Suprapubic skin (tissue), 4 donors: ENCODE measurements at regions not wholly inside any gene's neighbourhood (a gene's known extent, or its start where the extent isn't known, plus 50 kb on each side); places are given as distances from the start of the nearest gene placed in this dataset.

Experiments used
- EP300 ChIP-seq: sonication (generic); formaldehyde crosslinking; IDR thresholded peaks from one replicate; pipeline ENCODE4 v1.6.1; 2017; ENCODE audit warnings: antibody characterized with exemption
- POLR2A ChIP-seq, 2 donors: fragments of 450-650 bp; IDR thresholded peaks; one replicate each; pipeline ENCODE4 v1.6.1; 2017; ENCODE audit warnings: antibody characterized with exemption in 2 of 2, mild to moderate bottlenecking in 2 of 2, moderate library complexity in 2 of 2
- POLR2AphosphoS5 ChIP-seq, 3 donors: sonication (generic); formaldehyde crosslinking; IDR thresholded peaks; one replicate each; pipeline ENCODE4 v1.6.1; 2017; ENCODE audit warnings: antibody characterized with exemption in 3 of 3
- TF ChIP-seq, protein P1 (sequence below), 2 donors: fragments of 200-600 bp in 1 of 2; fragments of 450-650 bp in 1 of 2; sonication (generic) in 1 of 2; IDR thresholded peaks; one replicate each; pipeline ENCODE4 v1.5.1; 2016 to 2019; ENCODE audit warnings: antibody characterized with exemption in 2 of 2, mild to moderate bottlenecking in 1 of 2, moderate library complexity in 1 of 2

DNA sequence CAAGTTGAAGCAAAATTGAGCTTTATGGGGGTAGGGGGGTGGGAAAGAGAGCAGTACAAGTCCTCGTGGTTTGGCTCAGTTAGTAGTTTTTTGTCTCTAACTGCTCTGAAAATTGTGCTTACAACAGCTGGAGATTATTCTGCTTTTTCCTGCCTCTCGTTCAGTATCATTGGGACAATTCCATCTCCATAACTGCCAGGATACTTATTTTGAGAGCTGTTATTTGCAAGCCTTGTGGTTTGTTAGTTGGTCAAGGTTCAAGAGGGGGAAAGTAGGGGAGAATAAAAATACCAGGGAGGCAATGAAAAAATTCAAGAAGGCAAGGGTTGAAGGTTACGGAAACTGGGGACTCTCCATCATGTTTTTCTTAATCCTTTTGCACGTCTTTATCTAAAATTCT lies 811.8 kb upstream of the ADGRL2 start:
- TF ChIP-seq, protein P1, sequence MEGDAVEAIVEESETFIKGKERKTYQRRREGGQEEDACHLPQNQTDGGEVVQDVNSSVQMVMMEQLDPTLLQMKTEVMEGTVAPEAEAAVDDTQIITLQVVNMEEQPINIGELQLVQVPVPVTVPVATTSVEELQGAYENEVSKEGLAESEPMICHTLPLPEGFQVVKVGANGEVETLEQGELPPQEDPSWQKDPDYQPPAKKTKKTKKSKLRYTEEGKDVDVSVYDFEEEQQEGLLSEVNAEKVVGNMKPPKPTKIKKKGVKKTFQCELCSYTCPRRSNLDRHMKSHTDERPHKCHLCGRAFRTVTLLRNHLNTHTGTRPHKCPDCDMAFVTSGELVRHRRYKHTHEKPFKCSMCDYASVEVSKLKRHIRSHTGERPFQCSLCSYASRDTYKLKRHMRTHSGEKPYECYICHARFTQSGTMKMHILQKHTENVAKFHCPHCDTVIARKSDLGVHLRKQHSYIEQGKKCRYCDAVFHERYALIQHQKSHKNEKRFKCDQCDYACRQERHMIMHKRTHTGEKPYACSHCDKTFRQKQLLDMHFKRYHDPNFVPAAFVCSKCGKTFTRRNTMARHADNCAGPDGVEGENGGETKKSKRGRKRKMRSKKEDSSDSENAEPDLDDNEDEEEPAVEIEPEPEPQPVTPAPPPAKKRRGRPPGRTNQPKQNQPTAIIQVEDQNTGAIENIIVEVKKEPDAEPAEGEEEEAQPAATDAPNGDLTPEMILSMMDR (IDR thresholded peaks at IDR 0.05) = no peak
- no peak for TF ChIP-seq POLR2AphosphoS5 (IDR thresholded peaks at IDR 0.05)
- no peak for TF ChIP-seq POLR2A (IDR thresholded peaks at IDR 0.05)
- no peak for TF ChIP-seq EP300
